Adrenal gland (tissue), 5 donors: ENCODE measurements at regions not wholly inside any gene's neighbourhood (a gene's known extent, or its start where the extent isn't known, plus 50 kb on each side); places are given as distances from the start of the nearest gene placed in this dataset.

Experiments used
- POLR2A ChIP-seq, 2 donors: fragments of 450-650 bp; IDR thresholded peaks; one replicate each; pipeline ENCODE4 v1.6.1; 2017; ENCODE audit warnings: antibody characterized with exemption in 2 of 2, mild to moderate bottlenecking in 2 of 2, moderate library complexity in 1 of 2
- TF ChIP-seq, protein P1 (sequence below), 6 experiments: fragments of 450-650 bp in 4 of 6; fragments of 200-600 bp in 2 of 6; sonication (generic) in 1 of 6; IDR thresholded peaks; 1 replicate in 5 of 6; 2 replicates in 1 of 6; pipeline versions ENCODE4 v1.5.1 to v1.8.0; 2016 to 2021; ENCODE audit warnings: antibody characterized with exemption in 6 of 6, mild to moderate bottlenecking in 2 of 6, moderate library complexity in 1 of 6
- donor health status: DM: no; HTN: no; CAD: no.

DNA sequence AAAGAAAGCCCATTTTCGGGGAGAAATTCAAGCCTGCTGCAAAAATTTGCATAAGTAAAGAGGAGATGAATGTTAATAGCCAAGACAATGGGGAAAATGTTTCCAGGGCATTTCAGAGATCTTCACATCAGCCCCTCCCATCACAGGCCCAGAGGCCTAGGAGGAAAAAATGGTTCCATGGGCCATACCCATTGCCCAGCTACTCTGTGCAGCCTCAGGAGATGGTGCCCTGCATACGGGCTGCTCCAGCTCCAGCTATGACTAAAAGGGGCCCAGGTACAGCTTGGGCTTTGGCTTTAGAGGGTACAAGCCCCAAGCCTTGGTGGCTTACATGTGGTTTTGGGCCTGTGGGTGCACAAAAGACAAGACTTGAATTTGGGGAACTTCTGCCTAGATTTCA lies 168.0 kb upstream of the DIPK2B start:
- TF ChIP-seq, protein P1, sequence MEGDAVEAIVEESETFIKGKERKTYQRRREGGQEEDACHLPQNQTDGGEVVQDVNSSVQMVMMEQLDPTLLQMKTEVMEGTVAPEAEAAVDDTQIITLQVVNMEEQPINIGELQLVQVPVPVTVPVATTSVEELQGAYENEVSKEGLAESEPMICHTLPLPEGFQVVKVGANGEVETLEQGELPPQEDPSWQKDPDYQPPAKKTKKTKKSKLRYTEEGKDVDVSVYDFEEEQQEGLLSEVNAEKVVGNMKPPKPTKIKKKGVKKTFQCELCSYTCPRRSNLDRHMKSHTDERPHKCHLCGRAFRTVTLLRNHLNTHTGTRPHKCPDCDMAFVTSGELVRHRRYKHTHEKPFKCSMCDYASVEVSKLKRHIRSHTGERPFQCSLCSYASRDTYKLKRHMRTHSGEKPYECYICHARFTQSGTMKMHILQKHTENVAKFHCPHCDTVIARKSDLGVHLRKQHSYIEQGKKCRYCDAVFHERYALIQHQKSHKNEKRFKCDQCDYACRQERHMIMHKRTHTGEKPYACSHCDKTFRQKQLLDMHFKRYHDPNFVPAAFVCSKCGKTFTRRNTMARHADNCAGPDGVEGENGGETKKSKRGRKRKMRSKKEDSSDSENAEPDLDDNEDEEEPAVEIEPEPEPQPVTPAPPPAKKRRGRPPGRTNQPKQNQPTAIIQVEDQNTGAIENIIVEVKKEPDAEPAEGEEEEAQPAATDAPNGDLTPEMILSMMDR (IDR thresholded peaks at IDR 0.05), result no peak
- TF ChIP-seq POLR2A (IDR thresholded peaks at IDR 0.05), result no peak
